Testis (tissue), 2 donors: ENCODE measurements at regions not wholly inside any gene's neighbourhood (a gene's known extent, or its start where the extent isn't known, plus 50 kb on each side); places are given as distances from the start of the nearest gene placed in this dataset.

Experiments
- DNase-seq: peaks from one replicate; pipeline ENCODE4 v3.0.0-alpha.2; 2019
- H3K27ac ChIP-seq, 2 donors: fragments of 200-600 bp; sonication (generic); one replicate each; pipeline ENCODE4 v1.5.1; 2019
- H3K27me3 ChIP-seq: fragments of 200-600 bp; sonication (generic); one replicate; pipeline ENCODE4 v1.5.1; 2019
- H3K36me3 ChIP-seq: fragments of 200-600 bp; sonication (generic); one replicate; pipeline ENCODE4 v1.5.1; 2017; ENCODE audit warnings: low read depth; ENCODE audit errors: missing control alignments
- H3K4me1 ChIP-seq: fragments of 200-600 bp; sonication (generic); one replicate; pipeline ENCODE4 v1.5.1; 2019
- H3K4me3 ChIP-seq, 2 donors: fragments of 200-600 bp; sonication (generic); one replicate each; pipeline ENCODE4 v1.5.1; 2017 to 2019
- H3K9me3 ChIP-seq: fragments of 200-600 bp; sonication (generic); one replicate; pipeline ENCODE4 v1.5.1; 2017
- POLR2A ChIP-seq: fragments of 450-650 bp; IDR thresholded peaks from one replicate; pipeline ENCODE4 v1.6.1; 2017; ENCODE audit warnings: antibody characterized with exemption, mild to moderate bottlenecking, moderate library complexity
- WGBS, 2 donors: methylation state at CpG; one replicate each; pipeline ENCODE4 v1.1.5; 2018; 5-methylcytosine and 5-hydroxymethylcytosine counted together
- intact Hi-C: fragments of 100-400 bp; cut with DNase I; formaldehyde crosslinking; loops from one replicate; pipeline ENCODE4 v1.15.1; 2023; ENCODE audit warnings: low total_unique reads
- TF ChIP-seq, protein P1 (sequence below), 3 experiments: fragments of 450-650 bp in 2 of 3; fragments of 200-600 bp in 1 of 3; sonication (generic) in 1 of 3; IDR thresholded peaks; one replicate each; pipeline ENCODE4 v1.5.1; 2016 to 2019; ENCODE audit warnings: antibody characterized with exemption in 3 of 3, mild to moderate bottlenecking in 2 of 3, moderate library complexity in 1 of 3

DNA sequence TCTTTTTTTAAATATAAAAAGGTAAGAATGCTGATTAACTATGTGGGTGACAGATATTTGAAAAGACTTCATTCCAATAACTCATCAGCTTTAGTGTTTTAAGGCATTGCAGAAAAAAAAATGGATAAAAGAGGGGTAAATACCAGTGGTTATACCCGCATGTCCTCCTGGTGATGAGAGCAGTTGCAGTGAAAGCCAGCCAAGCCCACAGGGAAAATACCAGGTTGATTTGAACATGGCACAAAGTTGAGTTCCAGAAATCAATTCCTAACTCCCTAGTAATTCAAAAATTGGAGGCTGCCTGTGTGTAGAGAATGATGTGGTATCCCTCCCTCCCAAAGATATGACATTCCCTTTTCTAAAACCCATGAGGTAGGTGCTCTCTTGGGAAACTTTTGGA lies 453.2 kb upstream of the SOX9 start:
- Histone ChIP-seq H3K36me3 (no peaks in the 10 kb centered on the region), H3K27ac (no peak overlapping the region), H3K4me3 (no peak overlapping the region), H3K9me3 (no peaks in the 10 kb centered on the region), H3K4me1 (no peaks in the 10 kb centered on the region), H3K27me3 (no peaks in the 10 kb centered on the region)
- intact Hi-C loops: no loop called here
- 92 to 100% methylated on average over 1 of the region's 1 CpG for WGBS, 2 donors
- no peak for TF ChIP-seq POLR2A
- TF ChIP-seq, protein P1, sequence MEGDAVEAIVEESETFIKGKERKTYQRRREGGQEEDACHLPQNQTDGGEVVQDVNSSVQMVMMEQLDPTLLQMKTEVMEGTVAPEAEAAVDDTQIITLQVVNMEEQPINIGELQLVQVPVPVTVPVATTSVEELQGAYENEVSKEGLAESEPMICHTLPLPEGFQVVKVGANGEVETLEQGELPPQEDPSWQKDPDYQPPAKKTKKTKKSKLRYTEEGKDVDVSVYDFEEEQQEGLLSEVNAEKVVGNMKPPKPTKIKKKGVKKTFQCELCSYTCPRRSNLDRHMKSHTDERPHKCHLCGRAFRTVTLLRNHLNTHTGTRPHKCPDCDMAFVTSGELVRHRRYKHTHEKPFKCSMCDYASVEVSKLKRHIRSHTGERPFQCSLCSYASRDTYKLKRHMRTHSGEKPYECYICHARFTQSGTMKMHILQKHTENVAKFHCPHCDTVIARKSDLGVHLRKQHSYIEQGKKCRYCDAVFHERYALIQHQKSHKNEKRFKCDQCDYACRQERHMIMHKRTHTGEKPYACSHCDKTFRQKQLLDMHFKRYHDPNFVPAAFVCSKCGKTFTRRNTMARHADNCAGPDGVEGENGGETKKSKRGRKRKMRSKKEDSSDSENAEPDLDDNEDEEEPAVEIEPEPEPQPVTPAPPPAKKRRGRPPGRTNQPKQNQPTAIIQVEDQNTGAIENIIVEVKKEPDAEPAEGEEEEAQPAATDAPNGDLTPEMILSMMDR (IDR thresholded peaks at IDR 0.05): no peak
- DNase-seq: no peak

DNA sequence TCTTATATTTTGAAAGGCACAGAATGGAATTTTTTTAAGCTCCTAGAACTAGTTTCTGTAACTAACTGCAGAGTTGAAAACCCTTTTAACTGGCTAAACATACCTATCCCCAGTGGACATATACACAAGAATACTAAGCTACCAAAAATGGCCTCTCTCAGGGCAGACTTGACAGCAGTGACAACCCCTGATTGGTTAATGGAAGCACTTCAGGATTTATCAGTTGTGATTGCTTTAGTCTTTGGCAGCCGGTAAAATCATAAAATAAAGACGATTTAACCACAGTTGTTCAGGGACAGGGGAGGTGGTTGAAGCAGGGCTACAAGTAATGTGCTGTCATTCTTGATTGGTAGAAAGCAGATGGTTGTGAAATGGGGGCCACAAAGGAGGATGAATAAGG lies 452.0 kb upstream of the SOX9 start:
- H3K36me3 ChIP-seq: no peaks in the 10 kb centered on the region
- no peak overlapping the region for H3K27ac ChIP-seq
- no peaks in the 10 kb centered on the region for H3K4me1 ChIP-seq
- no peaks in the 10 kb centered on the region for H3K9me3 ChIP-seq
- TF ChIP-seq, protein P1 (IDR thresholded peaks at IDR 0.05): no peak
- TF ChIP-seq POLR2A: no peak
- no peak overlapping the region for H3K4me3 ChIP-seq
- intact Hi-C loops: no loop called here
- WGBS, 2 donors: 70 to 76% methylated on average over 2 of the region's 2 CpGs
- DNase-seq: no peak
- no peaks in the 10 kb centered on the region for H3K27me3 ChIP-seq

DNA sequence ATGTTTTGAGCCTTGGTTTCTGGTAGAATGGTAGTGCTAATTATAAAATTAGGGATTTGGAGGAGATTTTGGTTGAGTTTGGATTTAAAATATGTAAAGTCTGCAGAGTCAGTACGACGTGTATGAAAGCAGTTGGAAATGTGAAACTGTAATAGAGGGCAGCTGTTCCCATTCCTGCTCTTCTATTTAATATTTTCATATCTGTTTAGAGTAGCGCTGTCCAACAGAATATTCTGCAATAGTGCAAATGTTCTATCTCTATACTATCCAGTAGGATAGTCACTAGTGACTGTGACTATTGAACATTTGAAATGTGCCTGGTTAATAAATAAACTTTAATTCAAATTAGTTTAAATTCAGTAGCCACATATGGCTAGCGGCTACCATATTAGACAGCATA lies 443.4 kb upstream of the SOX9 start:
- no peak for DNase-seq
- no peaks in the 10 kb centered on the region for H3K36me3 ChIP-seq
- 64 to 72% methylated on average over 4 of the region's 4 CpGs for WGBS, 2 donors
- H3K27me3 ChIP-seq: no peaks in the 10 kb centered on the region
- no peak for TF ChIP-seq POLR2A
- TF ChIP-seq, protein P1 (IDR thresholded peaks at IDR 0.05): no peak
- no peak overlapping the region for H3K4me3 ChIP-seq
- H3K9me3 ChIP-seq: no peaks in the 10 kb centered on the region
- intact Hi-C loops: no loop called here
- no peak overlapping the region for H3K27ac ChIP-seq
- no peaks in the 10 kb centered on the region for H3K4me1 ChIP-seq

DNA sequence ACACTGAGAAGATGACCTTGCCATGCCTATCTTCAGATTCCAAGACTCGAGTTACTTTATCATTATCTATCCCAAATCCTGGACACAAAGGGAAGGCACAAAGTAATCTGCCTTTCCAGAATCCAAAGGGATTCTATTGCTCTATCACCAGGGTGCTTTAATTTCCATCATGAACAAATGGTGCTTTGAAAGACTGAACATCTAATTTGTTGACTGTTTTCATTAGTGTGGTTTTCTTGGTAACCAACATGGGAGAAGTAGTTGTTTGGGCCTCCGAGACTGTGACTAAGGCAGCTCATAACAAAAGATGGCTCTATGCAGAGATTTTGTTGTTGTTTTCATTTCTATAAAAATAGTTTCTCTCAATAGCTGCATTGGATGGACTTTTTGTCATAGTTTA lies 441.0 kb upstream of the SOX9 start:
- DNase-seq: no peak
- no peaks in the 10 kb centered on the region for H3K9me3 ChIP-seq
- no peaks in the 10 kb centered on the region for H3K36me3 ChIP-seq
- H3K27ac ChIP-seq: no peak overlapping the region
- WGBS, 2 donors: 70 to 82% methylated on average over 2 of the region's 2 CpGs
- TF ChIP-seq, protein P1 (IDR thresholded peaks at IDR 0.05): no peak
- TF ChIP-seq POLR2A: no peak
- no peaks in the 10 kb centered on the region for H3K4me1 ChIP-seq
- H3K27me3 ChIP-seq: no peaks in the 10 kb centered on the region
- intact Hi-C loops: no loop called here
- no peak overlapping the region for H3K4me3 ChIP-seq

DNA sequence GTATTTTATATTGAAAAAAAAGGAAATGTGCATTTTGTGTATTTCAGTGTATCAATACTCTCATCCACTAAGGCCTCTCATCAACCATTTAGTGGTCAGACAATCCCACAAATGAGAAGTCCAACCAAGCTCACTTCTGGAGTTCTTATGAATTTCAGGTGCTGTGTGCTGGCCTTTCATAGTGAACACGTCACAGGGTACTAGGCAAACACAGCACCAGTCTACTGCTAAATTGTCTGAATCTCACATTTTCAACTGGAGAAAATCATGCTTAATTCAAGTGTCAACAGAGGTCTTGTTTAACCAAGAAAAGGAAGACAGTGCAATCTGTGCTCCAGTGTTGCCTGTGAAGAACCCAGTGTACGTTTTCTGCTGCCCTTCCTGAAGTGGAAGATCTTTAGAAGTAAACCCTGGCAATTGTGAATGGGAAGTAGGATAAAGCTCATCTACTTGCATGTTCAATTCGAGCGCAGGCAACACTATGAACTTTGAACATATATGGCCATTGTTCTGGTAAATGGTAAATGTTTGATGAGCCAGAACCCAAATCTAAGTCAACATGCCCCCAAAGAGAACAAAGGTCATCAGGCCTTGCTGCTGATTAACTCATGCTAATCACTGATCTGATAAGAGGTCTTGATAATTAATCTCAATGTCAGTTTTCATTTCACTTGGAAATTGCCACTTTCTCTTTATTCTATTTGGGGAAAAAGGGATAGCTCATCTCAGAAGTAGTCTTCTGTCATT lies 439.2 kb upstream of the SOX9 start:
- no peaks in the 10 kb centered on the region for H3K4me1 ChIP-seq
- H3K27ac ChIP-seq: no peak overlapping the region
- DNase-seq: no peak
- TF ChIP-seq, protein P1 (IDR thresholded peaks at IDR 0.05): no peak
- no peak for TF ChIP-seq POLR2A
- H3K27me3 ChIP-seq: no peaks in the 10 kb centered on the region
- no peaks in the 10 kb centered on the region for H3K36me3 ChIP-seq
- no peak overlapping the region for H3K4me3 ChIP-seq
- intact Hi-C loops: no loop called here
- WGBS, 2 donors: 85 to 86% methylated on average over 4 of the region's 4 CpGs
- no peaks in the 10 kb centered on the region for H3K9me3 ChIP-seq
